OCI-LY1 (cell line): ENCODE measurements at regions not wholly inside any gene's neighbourhood (a gene's known extent, or its start where the extent isn't known, plus 50 kb on each side); places are given as distances from the start of the nearest gene placed in this dataset.

Experiments used
- EZH2 ChIP-seq: fragments of 200-600 bp; sonication (generic), shearing (Covaris generic); IDR thresholded peaks from 2 replicates; pipeline ENCODE4 v1.8.0; 2017; ENCODE audit warnings: borderline replicate concordance, mixed run types, mild to moderate bottlenecking, antibody characterized with exemption, low read length, moderate library complexity, mixed read lengths
- TF ChIP-seq, protein P1 (sequence below): fragments of 200-600 bp; sonication (generic), shearing (Covaris generic); IDR thresholded peaks from 2 replicates; pipeline ENCODE4 v1.5.1; 2017; ENCODE audit warnings: mild to moderate bottlenecking, antibody characterized with exemption, low read length, moderate library complexity, mixed read lengths

DNA sequence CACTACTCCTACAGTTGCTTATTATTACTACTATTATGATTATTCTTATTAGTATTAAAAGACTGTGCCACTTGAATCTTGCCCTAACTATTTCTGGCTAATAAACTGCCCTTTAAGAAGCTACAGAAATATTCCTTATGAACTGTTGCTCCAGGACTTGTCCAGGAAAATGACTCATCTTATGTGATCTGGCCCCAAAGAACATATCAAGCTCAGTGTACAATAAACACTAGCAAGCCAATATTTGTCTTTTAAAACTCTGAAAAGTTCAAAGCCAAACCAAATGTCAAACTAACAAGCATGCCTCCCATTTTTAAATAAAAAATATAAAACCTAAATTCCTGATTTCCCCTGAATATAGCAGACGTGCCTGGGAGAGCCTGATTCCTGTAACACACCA is 88.7 kb upstream of the SIM2 start:
- TF ChIP-seq EZH2, result no peak
- TF ChIP-seq, protein P1, sequence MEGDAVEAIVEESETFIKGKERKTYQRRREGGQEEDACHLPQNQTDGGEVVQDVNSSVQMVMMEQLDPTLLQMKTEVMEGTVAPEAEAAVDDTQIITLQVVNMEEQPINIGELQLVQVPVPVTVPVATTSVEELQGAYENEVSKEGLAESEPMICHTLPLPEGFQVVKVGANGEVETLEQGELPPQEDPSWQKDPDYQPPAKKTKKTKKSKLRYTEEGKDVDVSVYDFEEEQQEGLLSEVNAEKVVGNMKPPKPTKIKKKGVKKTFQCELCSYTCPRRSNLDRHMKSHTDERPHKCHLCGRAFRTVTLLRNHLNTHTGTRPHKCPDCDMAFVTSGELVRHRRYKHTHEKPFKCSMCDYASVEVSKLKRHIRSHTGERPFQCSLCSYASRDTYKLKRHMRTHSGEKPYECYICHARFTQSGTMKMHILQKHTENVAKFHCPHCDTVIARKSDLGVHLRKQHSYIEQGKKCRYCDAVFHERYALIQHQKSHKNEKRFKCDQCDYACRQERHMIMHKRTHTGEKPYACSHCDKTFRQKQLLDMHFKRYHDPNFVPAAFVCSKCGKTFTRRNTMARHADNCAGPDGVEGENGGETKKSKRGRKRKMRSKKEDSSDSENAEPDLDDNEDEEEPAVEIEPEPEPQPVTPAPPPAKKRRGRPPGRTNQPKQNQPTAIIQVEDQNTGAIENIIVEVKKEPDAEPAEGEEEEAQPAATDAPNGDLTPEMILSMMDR, result no peak
